ENCODE measurements at regions not wholly inside any gene's neighbourhood (a gene's known extent, or its start where the extent isn't known, plus 50 kb on each side); places are given as distances from the start of the nearest gene placed in this dataset.

DNA sequence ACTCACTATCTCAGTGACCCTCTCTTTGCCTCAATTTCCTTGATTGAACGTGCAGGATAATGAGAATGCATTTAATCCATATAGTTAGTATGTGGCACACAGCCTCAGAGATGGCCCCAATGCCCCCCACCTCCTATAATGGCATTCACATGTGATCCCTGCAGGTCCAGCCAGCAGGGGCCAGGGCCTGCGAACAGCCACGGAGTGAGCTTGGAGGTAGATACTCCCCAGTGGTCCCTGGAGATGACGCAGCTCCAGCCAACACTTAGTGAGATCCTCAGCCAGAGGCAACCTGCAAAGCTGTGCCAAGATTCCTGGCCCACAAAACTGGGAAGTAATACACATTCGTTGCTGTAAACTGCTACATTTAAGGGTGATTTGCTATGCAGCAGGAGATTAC is 184.9 kb upstream of the NSMCE3 start:
- FAIRE-seq, result no peak

DNA sequence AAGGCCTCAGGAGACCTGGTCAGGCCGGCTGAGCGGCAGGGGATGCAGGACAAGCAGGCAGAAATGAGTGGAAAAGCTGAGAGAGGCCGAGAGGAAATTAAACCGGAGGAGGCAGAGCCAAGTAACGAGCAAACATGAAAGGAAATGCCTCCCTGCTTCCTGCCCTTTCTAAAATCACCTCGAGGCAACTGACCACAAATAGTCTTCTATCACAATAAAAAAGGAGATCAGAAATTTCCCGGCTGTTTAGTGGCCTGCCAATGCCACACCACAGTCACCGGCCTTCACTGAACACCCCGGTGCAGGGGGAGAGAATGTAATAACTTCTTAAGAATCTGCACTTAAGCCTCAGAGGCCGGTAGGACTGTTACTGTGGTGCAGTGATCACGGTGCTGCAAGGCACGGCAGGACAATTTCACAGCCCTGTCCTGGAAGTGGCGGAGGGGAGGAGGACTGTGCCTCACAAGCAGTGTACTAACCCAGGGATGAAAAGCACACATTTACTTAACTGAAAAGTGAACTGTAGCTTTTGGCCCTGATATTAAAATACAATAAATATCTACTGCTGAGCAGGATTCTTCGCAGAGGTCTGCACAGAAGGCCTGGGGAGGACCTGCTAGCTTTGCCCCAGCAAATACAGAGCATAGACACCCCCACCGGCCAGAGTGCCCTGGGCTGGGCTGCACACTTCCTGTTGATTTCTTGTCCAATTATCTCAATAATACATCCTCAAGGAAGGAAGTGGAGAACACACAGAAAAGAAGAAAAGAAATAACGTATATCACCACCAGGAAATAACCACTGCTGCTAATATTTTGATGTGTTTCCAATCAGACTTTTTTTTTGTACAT is 183.5 kb upstream of the NSMCE3 start:
- no peak for FAIRE-seq

DNA sequence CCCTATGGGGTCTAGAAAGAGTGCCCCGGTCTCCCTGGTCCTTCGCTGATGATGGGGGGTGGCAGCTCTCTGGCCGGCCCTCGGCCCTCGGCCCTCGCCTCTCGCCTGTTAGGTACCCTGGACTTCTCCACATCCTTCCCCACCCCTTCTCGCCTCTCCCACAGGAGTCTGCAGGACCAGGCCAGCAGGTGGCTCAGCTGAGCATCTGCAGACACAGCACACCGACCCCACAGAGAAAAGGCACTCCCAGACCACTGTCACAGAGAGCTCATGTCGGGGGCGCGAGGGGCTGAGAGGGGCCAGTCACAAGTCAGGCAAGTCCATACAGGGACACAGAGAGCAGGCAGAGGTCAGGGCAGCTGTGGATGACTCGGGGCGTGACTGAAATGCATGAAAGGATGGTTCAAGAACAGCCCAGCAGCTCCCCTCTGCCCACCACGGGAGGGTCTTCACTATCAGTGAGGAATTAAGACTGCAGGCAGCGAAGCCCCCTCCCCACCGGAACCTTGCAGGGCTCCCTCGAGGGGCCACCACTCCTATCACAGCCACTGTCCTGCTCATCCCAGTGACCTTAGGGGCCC is 181.7 kb upstream of the NSMCE3 start:
- FAIRE-seq, result no peak

DNA sequence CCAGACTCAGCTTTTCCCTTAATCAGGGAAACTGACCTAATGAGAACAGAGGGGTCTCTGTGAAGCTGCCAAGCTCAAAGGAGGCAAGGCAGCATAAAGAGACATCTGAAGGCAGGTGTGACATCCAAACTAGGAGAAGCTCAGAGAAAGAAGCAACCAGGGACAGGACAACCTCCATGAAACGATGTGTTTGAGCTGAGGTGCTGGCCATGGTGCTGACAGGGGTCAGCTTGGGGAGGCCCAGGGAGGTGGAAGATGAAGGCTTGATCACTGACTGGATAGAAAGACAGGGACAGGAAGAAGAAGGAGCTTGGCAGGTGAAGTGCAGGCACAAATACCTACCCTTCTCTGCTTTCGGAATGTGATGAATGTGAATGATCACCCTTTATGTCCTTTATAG is 179.5 kb upstream of the NSMCE3 start:
- FAIRE-seq, result no peak

DNA sequence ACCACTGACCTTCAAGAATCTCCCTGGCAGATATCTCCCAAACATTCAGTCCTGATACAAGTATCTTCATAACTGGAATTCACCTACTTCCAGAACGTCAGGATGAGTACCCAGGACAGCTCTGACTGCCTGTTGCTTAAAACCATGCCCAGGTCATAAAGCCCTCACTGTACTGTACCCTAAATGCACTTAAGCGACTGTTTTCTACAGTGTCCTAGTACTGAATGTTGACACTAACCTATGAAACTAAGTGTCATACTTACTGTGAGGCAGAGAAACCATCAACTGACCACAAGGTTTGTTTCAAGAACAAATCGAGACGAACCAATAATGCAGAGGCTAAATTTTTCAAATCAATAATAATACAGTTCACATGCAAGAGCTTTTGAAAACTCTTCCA is 178.7 kb upstream of the NSMCE3 start:
- no peak for FAIRE-seq

DNA sequence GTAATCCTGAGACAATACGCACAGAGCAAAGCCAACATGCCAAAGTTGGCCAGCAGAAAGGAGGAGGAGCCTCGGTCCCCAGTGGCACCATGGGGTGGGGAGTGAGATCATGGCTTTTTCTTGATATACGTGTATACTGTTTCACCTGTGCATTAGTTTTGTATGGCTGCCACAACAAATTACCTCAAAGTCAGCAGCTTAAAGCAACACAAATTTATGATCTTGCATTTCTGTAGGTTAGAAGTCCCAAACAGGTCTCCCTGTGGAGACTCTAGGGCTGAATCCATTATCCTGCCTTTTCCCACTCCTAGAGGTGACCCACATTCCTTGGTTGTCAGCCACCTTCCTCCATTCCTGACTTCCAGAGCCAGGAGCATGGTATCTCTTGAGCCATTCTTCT is 176.9 kb upstream of the NSMCE3 start:
- no peak for FAIRE-seq

DNA sequence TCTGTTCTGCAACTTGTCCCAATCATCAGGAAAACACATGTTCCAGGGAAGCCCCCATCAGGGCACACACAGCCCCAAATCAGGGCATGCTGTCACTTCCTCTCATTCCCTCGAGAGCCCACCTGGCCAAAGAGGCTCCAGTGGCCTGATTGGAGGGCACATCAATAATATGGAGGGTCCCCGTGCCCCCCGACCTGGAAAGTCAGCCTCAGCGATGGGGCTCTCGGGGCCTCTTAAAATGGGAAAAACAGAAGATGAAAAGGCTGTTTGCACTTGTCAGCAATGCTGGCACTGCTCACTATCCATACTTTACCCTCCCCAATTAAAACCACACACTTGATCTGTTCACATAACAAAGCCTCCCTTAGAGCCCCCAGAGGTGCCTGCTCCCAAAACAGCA is 172.9 kb upstream of the NSMCE3 start:
- no peak for FAIRE-seq

DNA sequence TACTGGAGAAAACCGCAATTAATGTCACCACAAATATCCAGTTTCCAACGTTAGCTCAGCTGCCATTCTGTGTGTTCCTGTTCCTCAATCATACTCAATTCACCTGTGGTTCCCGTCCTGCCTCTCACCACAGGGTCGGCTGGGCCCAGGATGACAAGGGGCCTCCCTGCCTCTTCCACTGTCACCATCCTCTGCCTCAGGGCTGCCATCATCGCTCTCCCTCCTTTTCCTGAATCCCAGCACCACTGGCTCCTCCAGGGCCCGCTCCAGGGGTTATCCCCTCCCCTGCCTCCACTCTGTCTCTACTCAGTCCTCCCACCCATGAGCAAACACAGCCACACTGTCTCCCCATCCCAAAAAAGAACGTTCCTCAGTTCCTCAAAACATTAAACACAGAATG is 170.9 kb upstream of the NSMCE3 start:
- FAIRE-seq, result no peak

DNA sequence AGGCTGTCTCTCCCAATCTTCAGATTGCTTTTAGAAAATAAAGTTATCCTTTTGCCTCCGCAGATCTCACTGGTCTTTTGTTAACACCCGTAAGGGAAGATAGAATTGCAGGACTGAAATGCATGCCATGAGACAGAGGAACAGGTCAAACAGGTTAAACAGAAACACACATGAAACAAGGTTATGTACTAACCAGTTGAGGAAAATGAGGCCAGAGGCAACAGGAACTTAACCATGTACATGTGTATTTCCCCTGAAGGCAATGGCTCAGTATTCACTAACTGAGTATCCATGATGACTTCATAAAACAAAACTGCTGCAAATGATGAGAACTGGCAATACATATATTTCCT is 169.1 kb upstream of the NSMCE3 start:
- no peak for FAIRE-seq

DNA sequence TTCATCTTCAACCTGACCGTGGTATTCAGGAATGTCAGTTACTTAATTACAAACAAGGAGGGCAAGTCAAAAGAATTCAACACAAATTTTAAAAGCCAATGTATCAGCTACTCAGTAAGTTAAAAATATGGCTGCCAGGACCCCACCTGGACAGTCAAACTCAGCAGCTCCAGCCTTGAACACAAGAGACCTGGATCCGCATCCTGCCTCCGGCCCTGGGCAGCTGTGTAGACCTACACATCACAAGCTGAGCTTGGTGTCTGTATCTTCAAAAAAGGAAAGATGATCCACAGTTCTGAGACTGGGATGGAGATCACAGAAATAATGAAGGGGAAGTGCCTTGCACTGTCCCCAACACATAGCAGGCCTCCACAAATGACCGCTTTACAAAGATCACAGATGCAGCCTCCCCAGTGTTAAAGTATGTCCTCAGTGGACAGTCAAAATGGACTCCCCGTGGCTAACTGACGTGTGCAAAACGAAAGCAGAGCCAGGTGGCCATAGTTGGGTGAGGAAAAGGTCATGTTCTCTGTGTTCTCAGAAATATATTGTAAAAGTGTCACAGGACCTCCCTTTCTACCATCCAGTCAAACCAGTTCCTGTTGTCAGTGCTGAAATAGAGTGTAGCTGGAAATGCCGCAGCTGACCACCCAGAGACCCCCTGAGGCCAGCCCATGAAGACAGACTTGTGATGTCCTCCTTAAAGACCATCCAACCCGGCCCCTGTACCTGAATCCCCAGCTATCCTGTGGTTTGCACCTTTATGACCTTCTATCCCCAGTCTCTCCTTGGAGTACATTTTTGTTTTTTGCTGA is 168.5 kb upstream of the NSMCE3 start:
- no peak for FAIRE-seq

DNA sequence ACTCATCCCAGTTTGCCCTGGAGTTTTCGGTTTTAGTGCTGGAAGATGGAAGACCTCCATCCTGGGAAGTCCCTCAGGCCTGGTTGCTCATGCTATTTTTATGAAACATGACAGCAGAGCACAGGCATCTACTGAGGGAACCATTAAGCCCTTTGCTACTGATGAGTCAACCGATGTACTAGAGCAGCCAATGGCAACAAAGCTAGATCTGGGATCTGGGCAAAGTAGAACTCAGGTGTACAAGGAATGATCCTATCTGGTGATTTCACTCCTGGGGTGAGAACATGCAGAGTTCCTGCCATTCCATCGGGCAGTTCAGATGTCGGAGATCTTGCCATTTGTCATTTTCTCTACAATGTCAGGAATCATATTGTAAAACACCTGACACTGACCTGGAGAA is 166.2 kb upstream of the NSMCE3 start:
- FAIRE-seq, result no peak

DNA sequence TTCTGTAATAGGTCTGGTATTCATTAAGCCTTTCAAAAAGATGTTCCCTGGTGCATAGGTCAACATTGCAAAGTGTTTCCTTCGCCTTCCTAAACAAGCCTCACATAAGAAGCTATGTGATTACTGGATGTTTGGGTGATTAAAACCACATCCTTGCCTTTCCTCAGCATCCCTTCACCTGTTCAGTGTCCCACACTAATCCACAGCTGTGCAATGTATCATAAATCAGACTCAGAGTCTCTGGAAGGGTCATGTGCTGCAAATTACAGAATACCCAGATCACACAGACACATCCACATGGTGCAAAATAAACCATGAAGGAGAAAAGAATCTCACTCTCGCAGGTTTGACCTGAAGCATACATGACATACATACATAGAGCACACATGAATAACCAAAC is 164.7 kb upstream of the NSMCE3 start:
- FAIRE-seq, result no peak

DNA sequence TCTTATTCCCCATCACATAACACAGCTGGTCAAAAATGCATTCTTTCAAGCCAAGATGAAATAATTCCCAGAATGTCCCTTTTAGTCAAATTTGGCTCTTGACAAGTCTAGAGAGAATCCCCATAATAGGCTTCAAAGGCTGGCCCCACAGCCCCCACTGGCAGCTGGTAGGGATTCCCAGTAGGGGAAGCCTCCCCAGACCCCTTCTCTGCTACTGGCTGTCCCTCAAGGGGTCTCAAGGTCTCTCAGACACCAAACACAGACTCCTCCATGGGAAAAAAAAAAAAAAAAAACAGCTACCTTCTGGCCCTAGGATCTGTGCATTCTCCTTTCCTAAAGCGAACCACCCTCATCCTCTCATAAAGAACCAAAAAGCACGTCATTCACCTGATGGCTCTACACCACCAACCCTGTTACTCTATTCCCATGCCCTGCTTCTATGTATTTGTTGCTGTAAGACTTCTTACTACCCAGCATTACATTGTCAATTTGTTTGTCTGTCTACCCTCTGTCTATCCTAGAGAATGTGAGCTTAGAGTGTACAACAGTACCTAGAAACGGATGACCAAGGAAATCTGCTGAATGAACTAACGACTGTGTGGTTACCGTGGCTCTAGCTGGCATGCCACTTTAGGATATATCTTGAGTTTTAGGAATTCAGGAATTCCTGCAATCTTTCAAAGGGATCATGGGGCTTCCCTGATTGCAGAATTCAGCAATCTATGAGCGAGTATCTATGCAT is 164.1 kb upstream of the NSMCE3 start:
- no peak for FAIRE-seq

DNA sequence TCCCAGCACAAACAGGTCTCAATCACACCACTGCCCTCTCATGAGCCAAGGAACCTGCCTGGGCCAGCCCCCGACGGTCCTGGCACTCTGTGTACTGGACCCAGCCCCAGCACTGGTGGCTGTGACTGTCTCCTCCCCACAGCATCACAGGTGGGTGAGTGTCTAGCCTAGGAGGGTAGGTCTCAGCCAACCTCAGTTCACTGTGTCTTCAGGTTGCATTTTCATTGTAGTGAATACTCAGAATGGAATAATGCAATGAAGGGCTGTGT is 163.4 kb upstream of the NSMCE3 start:
- FAIRE-seq, result no peak

DNA sequence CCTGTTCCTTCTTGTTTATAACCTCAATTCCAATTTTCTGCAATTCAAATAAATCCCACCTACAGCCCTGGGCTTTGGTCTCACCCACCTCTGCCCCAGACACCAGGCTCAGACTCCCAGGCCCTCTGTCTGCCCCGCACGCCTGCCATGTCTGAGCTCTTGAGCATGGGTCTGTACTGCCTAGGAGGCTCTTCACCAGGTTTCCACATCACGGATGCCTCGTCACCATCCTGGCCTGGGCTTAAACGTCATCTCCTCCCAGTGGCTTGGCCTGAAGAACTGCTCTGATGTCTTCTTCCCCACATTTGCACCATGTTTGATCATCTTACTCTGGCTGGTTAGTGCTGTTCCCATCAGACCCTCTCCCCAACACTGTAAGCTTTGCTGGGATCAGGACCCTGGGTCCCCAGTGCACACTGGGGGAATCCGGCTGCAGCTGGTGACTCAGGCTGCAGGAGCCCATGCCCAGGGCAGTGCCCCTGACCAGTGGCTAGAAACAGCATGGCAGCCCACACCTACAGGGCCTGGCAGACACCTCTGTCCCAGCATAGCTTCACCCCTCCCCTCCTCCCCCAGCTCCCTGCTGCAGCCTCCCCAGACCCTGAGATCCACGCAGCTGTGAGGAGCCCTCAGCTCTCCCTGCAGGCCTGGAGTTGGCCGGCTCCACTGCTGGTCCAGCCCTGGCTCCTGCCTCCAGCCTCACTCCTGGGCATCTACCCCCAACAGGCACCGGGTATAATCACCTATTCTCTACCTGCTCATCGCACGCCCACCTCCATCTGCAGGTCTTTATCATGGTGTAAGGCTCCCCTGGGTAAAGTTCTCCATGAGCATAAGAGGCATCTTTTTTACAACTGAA is 162.8 kb upstream of the NSMCE3 start:
- no peak for FAIRE-seq

DNA sequence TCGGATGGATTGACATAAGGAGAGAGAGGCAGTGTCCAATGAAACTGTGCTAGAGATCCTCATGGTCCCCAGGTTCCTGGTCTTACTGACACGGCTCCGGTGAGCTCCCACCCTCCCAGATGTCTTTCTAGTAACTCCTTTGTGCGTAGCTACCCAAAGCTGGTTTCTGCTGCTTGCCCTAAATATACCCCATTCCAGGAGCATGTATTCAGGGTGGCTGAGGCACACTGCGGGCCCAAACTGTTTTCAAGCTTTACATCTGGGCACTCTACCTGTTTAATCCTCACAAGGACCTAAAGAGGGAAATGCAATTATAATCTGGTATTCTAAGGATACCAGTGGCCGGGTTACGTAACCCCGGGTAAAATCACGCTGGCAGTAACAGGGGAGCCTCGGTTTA is 161.2 kb upstream of the NSMCE3 start:
- FAIRE-seq, result no peak

DNA sequence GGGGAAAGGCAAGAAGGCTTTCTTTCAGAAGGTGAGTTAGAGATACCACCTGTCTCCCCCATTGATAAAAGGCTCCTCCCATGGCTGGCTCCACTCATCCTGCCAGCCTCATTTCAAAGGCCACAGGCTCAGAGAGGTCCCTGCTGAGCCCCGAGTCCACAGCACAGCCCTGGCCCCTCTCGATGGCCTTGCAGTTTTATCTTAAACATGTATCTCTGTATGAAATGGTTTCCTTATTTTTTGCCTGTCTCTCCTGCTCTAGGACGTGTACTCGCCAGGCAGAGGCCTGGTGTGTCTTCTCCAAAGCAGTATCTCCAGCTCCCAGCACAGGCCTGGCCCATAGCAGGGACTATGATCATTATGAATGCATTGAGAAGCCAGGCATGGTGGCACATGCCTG is 160.5 kb upstream of the NSMCE3 start:
- FAIRE-seq, result no peak

DNA sequence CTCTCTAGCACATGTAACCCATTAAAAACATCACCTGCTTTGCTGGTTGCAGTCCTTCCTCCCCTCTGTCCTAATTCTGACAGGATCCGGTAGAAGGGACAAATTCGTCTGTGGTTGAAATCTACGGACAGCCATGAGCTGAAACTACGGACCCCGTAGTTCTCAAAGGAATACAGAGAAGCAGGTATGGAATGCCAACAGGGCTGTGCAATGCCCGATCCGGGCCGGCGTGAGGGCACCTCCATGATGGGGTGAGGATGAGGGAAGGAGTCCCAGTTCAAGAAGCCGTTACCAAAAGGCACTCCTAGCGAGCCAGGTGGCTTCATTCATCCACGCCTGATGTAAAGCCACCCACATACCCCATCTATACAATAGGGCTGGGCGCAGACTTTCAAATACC is 160.0 kb upstream of the NSMCE3 start:
- no peak for FAIRE-seq

DNA sequence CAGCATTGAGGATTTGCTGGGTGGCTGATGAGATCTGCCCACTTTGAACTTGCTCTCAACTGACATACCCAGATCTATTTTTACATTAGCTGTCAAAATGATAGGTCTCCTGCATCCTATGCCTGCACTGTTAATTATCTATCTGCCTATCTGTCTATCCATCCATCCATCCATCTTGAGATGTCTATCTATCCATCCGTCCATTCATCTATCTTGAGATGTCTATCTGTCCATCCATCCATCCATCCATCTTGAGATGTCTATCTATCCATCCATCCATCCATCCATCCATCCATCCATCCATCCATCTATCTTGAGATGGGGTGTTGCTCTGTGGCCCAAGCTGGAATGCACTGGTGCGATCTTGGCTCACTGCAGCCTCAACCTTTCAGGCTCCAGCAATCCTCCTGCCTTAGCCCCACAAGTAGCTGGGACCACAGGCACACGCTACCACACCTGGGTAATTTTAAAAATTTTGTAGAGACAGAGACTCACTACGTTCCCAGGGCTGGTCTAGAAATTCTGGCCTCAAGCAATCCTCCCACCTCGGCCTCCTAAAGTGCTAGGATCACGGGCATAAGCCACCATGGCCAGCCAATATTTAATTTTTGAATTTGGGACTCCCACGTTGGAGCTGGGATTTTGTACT is 159.4 kb upstream of the NSMCE3 start:
- FAIRE-seq, result no peak

DNA sequence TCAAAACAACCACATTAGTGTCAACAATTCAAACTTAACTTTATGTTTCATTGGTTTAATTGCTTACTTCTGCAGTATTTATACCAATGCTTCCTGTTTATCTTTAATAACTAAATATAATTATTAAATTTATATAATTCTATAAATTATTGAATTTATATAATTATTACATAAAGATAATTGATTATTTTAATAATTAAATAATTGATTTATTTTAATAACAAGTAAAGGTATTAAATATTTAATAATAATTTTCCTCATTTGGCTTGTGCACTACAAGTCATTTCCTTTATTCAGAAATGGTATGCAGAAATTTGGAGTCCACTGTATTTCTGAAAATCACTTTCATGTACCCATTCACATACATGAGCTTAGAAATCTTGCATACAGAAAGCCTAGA is 156.2 kb upstream of the NSMCE3 start:
- FAIRE-seq, result peak; percentile 77

DNA sequence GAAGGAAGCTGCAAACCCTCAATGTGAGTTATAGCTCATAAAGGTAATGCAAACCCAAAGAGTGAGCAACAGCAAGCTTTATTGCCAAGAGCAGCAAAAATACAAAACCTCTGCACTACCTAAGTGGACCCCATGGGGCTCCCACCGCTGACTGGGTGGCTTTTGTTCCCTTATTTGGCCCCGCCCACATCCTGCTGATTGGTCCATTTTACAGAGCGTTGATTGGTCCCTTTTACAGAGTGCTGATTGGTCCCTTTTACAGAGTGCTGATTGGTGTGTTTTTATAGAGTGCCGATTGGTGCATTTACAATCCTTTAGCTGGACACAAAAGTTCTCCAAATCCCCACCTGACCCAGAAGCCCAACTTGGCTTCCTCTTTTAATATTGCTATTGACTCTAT is 154.5 kb upstream of the NSMCE3 start:
- no peak for FAIRE-seq

DNA sequence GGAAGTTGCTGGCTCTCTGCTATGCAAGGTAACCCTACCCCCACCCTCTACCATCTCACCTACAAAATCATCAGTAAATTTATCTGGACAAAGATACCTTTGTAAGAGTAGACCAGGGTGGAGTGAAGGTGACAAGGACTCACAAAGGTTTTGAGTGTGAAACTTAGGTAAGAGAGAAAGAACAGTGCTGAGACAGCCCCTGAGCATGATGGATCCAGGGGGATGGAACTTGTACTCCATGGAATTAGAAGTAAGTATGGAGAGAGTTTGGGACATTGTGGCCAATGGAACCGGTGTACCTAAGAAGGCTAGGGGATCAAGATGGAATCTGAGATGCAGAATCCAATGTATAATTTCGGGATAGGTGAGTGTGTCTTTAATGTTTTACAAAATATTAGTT is 153.0 kb upstream of the NSMCE3 start:
- FAIRE-seq, result no peak
